HG03469 (cell line): ENCODE measurements at regions not wholly inside any gene's neighbourhood (a gene's known extent, or its start where the extent isn't known, plus 50 kb on each side); places are given as distances from the start of the nearest gene placed in this dataset.
"Not testable (repeated sequence)": the region's sequence is repeated elsewhere in the genome, so short reads cannot be mapped to it uniquely, and the experiment has no call there.

ENCODE experiments used
- ATAC-seq: cut with Tn5 transposase; IDR thresholded peaks from one replicate; pipeline ENCODE4 v1.9.1; 2021; ENCODE audit warnings: mild to moderate bottlenecking, moderate library complexity, moderate number of reproducible peaks; ENCODE audit not compliant: unreplicated experiment

GRCh38 chr7:81439591-81439990 lies 330.3 kb downstream of the HGF start:
- no peak for ATAC-seq

GRCh38 chr7:81437160-81437559 lies 332.7 kb downstream of the HGF start:
- not testable (repeated sequence) for ATAC-seq

GRCh38 chr7:81433692-81434331 lies 336.0 kb downstream of the HGF start:
- ATAC-seq = no peak

- no peak for ATAC-seq
Measured at GRCh38 chr7:81433206-81433605, 336.6 kb downstream of the HGF start.

GRCh38 chr7:81430761-81431160 lies 339.1 kb downstream of the HGF start:
- ATAC-seq = no peak

GRCh38 chr7:81430150-81430549 lies 339.7 kb downstream of the HGF start:
- no peak for ATAC-seq

- no peak for ATAC-seq
Measured at GRCh38 chr7:81427461-81427860, 342.4 kb downstream of the HGF start.

GRCh38 chr7:81420526-81421226 lies 349.2 kb downstream of the HGF start:
- ATAC-seq = no peak

- no peak for ATAC-seq
Measured at GRCh38 chr7:81419731-81420130, 350.1 kb downstream of the HGF start.

GRCh38 chr7:81416659-81417058 lies 353.2 kb downstream of the HGF start:
- no peak for ATAC-seq

GRCh38 chr7:81415181-81415580 lies 354.7 kb downstream of the HGF start:
- ATAC-seq = no peak

- no peak for ATAC-seq
Measured at GRCh38 chr7:81414411-81414810, 355.4 kb downstream of the HGF start.

- no peak for ATAC-seq
Measured at GRCh38 chr7:81410471-81411117, 359.3 kb downstream of the HGF start.

GRCh38 chr7:81408728-81409127 lies 361.1 kb downstream of the HGF start:
- no peak for ATAC-seq

- ATAC-seq = no peak
Measured at GRCh38 chr7:81407094-81407493, 362.8 kb downstream of the HGF start.

GRCh38 chr7:81404669-81405068 lies 365.2 kb downstream of the HGF start:
- no peak for ATAC-seq

GRCh38 chr7:81402227-81402626 lies 367.6 kb downstream of the HGF start:
- ATAC-seq = no peak

GRCh38 chr7:81399471-81399870 lies 370.4 kb downstream of the HGF start:
- ATAC-seq = no peak

- no peak for ATAC-seq
Measured at GRCh38 chr7:81394029-81394428, 375.8 kb downstream of the HGF start.

GRCh38 chr7:81393018-81393417 lies 376.8 kb downstream of the HGF start:
- ATAC-seq = no peak

GRCh38 chr7:81385370-81385769 lies 384.5 kb downstream of the HGF start:
- no peak for ATAC-seq

- no peak for ATAC-seq
Measured at GRCh38 chr7:81383846-81384245, 386.0 kb downstream of the HGF start.
